K562 (cell line): ENCODE measurements at regions not wholly inside any gene's neighbourhood (a gene's known extent, or its start where the extent isn't known, plus 50 kb on each side); places are given as distances from the start of the nearest gene placed in this dataset.
A peak's percentile ranks its signal among the peaks of the same experiment; 100 is the strongest.

ENCODE experiments used
- CHD1 ChIP-seq: fragments of 200-600 bp; sonication (generic); IDR thresholded peaks from one replicate; pipeline ENCODE4 v1.6.1; 2012; ENCODE audit warnings: mild to moderate bottlenecking, moderate library complexity, low read length, inconsistent platforms
- HDAC1 ChIP-seq, 2 experiments: fragments of 450-650 bp; IDR thresholded peaks; 2 replicates each; pipeline ENCODE4 v1.6.1; 2016 to 2017; ENCODE audit warnings: inconsistent platforms in 1 of 2, mild to moderate bottlenecking in 1 of 2, moderate library complexity in 1 of 2
- MTA1 ChIP-seq: fragments of 450-650 bp; IDR thresholded peaks from 2 replicates; pipeline ENCODE4 v1.6.1; 2017; ENCODE audit warnings: borderline replicate concordance
- RUNX1 ChIP-seq: sonication (generic); IDR thresholded peaks from 2 replicates; pipeline ENCODE4 v1.6.1; 2016; ENCODE audit warnings: antibody characterized with exemption, low read depth
- XRCC4 ChIP-seq: IDR thresholded peaks from one replicate; pipeline ENCODE4 v1.6.1; 2011; ENCODE audit not compliant: insufficient read depth, insufficient read length; ENCODE audit errors: extremely low read depth
- ZNF124 ChIP-seq: sonication (generic); formaldehyde crosslinking; IDR thresholded peaks from 2 replicates; pipeline ENCODE4 v1.8.1; 2022; ENCODE audit warnings: missing genetic modification reagents
- TF ChIP-seq, protein P1 (sequence below): fragments of 450-650 bp; formaldehyde crosslinking; conservative IDR thresholded peaks from 2 replicates; pipeline ENCODE4 v1.4.0; 2022; ENCODE audit warnings: mild to moderate bottlenecking, missing genetic modification characterization
- TF ChIP-seq, protein P2 (sequence below): sonication (generic); formaldehyde crosslinking; IDR thresholded peaks from 2 replicates; pipeline ENCODE4 v1.8.1; 2022; ENCODE audit warnings: missing genetic modification reagents
- TF ChIP-seq, protein P3 (sequence below): fragments of 450-650 bp; formaldehyde crosslinking; IDR thresholded peaks from 2 replicates; pipeline ENCODE4 v1.4.0; 2020; ENCODE audit warnings: mild to moderate bottlenecking
- TF ChIP-seq, protein P4 (sequence below): IDR thresholded peaks from 3 replicates; pipeline ENCODE4 v1.6.1; 2011; ENCODE audit warnings: borderline replicate concordance, mild to moderate bottlenecking, moderate library complexity; ENCODE audit not compliant: insufficient read length; ENCODE audit errors: extremely low read depth
- TF ChIP-seq, protein P5 (sequence below): sonication (generic); formaldehyde crosslinking; IDR thresholded peaks from 2 replicates; pipeline ENCODE4 v1.8.1; 2023; ENCODE audit warnings: mild to moderate bottlenecking, missing genetic modification reagents, moderate library complexity
- TF ChIP-seq, protein P6 (sequence below): fragments of 450-650 bp; formaldehyde crosslinking; IDR thresholded peaks from 2 replicates; pipeline ENCODE4 v1.4.0; 2022; ENCODE audit warnings: missing genetic modification characterization
- TF ChIP-seq, protein P7 (sequence below): fragments of 450-650 bp; IDR thresholded peaks from 2 replicates; pipeline ENCODE4 v1.6.1; 2016; ENCODE audit warnings: low read depth, mild to moderate bottlenecking, moderate library complexity
- TF ChIP-seq, protein P8 (sequence below): sonication (generic); formaldehyde crosslinking; IDR thresholded peaks from 2 replicates; pipeline ENCODE4 v1.8.1; 2023; ENCODE audit warnings: mild to moderate bottlenecking, missing genetic modification reagents

DNA sequence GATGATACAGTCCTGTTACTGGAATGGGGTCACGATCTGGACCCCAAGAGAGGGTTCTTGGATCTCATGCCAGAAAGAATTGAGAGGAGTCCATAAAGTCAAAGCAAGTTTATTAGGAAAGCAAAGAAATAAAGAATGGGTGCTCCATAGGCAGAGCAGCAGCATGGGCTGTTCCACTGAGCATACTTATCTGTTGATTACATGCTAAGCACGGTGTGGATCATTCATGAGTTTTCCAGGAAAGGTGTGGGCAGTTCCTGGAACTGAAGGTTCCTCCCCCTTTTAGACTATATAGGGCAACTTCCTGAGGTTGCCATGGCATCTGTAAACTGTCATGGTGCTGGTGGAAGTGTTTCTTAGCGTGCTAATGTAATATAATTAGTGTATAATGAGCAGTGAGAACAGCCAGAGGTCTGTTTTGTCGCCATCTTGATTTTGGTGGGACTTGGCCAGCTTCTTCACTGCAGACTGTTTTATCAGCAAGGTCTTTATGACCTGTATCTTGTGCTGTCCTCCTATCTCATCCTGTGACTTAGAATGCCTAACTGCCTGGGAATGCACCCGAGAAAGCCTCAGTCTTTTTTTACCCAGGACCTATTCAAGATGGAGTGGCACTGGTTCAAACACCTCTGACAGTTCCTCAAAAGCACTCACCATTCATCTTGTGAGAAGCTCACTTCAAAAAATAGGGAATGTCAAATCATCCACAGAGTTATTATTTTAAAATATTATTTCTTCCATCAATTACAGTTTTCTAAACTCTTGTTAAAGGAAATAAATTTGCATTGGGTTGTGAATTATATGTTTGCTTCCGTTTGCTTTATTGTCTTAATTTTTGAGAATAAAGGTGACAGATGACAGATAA is 1358.8 kb upstream of the TMEM132C start (continued):
- TF ChIP-seq, protein P1, sequence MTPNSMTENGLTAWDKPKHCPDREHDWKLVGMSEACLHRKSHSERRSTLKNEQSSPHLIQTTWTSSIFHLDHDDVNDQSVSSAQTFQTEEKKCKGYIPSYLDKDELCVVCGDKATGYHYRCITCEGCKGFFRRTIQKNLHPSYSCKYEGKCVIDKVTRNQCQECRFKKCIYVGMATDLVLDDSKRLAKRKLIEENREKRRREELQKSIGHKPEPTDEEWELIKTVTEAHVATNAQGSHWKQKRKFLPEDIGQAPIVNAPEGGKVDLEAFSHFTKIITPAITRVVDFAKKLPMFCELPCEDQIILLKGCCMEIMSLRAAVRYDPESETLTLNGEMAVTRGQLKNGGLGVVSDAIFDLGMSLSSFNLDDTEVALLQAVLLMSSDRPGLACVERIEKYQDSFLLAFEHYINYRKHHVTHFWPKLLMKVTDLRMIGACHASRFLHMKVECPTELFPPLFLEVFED: peak; percentile 98
- TF ChIP-seq, protein P2, sequence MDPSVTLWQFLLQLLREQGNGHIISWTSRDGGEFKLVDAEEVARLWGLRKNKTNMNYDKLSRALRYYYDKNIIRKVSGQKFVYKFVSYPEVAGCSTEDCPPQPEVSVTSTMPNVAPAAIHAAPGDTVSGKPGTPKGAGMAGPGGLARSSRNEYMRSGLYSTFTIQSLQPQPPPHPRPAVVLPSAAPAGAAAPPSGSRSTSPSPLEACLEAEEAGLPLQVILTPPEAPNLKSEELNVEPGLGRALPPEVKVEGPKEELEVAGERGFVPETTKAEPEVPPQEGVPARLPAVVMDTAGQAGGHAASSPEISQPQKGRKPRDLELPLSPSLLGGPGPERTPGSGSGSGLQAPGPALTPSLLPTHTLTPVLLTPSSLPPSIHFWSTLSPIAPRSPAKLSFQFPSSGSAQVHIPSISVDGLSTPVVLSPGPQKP (CRISPR knock-in tag): no peak
- no peak for TF ChIP-seq RUNX1
- 0 out of 2 replicates have a peak, but pooled peaks have one; percentile 20 for TF ChIP-seq MTA1
- TF ChIP-seq, protein P3, sequence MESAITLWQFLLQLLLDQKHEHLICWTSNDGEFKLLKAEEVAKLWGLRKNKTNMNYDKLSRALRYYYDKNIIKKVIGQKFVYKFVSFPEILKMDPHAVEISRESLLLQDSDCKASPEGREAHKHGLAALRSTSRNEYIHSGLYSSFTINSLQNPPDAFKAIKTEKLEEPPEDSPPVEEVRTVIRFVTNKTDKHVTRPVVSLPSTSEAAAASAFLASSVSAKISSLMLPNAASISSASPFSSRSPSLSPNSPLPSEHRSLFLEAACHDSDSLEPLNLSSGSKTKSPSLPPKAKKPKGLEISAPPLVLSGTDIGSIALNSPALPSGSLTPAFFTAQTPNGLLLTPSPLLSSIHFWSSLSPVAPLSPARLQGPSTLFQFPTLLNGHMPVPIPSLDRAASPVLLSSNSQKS: peak; percentile 94
- TF ChIP-seq, protein P4, sequence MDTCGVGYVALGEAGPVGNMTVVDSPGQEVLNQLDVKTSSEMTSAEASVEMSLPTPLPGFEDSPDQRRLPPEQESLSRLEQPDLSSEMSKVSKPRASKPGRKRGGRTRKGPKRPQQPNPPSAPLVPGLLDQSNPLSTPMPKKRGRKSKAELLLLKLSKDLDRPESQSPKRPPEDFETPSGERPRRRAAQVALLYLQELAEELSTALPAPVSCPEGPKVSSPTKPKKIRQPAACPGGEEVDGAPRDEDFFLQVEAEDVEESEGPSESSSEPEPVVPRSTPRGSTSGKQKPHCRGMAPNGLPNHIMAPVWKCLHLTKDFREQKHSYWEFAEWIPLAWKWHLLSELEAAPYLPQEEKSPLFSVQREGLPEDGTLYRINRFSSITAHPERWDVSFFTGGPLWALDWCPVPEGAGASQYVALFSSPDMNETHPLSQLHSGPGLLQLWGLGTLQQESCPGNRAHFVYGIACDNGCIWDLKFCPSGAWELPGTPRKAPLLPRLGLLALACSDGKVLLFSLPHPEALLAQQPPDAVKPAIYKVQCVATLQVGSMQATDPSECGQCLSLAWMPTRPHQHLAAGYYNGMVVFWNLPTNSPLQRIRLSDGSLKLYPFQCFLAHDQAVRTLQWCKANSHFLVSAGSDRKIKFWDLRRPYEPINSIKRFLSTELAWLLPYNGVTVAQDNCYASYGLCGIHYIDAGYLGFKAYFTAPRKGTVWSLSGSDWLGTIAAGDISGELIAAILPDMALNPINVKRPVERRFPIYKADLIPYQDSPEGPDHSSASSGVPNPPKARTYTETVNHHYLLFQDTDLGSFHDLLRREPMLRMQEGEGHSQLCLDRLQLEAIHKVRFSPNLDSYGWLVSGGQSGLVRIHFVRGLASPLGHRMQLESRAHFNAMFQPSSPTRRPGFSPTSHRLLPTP: no peak
- no peak for TF ChIP-seq ZNF124 (CRISPR knock-in tag)
- no peak for TF ChIP-seq CHD1
- no peak for TF ChIP-seq XRCC4
- TF ChIP-seq, protein P5, sequence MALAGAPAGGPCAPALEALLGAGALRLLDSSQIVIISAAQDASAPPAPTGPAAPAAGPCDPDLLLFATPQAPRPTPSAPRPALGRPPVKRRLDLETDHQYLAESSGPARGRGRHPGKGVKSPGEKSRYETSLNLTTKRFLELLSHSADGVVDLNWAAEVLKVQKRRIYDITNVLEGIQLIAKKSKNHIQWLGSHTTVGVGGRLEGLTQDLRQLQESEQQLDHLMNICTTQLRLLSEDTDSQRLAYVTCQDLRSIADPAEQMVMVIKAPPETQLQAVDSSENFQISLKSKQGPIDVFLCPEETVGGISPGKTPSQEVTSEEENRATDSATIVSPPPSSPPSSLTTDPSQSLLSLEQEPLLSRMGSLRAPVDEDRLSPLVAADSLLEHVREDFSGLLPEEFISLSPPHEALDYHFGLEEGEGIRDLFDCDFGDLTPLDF (CRISPR knock-in tag): no peak
- TF ChIP-seq, protein P6, sequence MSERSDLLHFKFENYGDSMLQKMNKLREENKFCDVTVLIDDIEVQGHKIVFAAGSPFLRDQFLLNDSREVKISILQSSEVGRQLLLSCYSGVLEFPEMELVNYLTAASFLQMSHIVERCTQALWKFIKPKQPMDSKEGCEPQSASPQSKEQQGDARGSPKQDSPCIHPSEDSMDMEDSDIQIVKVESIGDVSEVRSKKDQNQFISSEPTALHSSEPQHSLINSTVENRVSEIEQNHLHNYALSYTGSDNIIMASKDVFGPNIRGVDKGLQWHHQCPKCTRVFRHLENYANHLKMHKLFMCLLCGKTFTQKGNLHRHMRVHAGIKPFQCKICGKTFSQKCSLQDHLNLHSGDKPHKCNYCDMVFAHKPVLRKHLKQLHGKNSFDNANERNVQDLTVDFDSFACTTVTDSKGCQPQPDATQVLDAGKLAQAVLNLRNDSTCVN (CRISPR knock-in tag): peak; percentile 97
- TF ChIP-seq, protein P7, sequence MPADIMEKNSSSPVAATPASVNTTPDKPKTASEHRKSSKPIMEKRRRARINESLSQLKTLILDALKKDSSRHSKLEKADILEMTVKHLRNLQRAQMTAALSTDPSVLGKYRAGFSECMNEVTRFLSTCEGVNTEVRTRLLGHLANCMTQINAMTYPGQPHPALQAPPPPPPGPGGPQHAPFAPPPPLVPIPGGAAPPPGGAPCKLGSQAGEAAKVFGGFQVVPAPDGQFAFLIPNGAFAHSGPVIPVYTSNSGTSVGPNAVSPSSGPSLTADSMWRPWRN: no peak
- TF ChIP-seq HDAC1 (IDR thresholded peaks at IDR 0.05): peak in 1 of 2 experiments; percentile 55; a peak in 1 of 4 replicates
- TF ChIP-seq, protein P8, sequence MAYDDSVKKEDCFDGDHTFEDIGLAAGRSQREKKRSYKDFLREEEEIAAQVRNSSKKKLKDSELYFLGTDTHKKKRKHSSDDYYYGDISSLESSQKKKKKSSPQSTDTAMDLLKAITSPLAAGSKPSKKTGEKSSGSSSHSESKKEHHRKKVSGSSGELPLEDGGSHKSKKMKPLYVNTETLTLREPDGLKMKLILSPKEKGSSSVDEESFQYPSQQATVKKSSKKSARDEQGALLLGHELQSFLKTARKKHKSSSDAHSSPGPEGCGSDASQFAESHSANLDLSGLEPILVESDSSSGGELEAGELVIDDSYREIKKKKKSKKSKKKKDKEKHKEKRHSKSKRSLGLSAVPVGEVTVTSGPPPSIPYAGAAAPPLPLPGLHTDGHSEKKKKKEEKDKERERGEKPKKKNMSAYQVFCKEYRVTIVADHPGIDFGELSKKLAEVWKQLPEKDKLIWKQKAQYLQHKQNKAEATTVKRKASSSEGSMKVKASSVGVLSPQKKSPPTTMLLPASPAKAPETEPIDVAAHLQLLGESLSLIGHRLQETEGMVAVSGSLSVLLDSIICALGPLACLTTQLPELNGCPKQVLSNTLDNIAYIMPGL (CRISPR knock-in tag): no peak
- TF ChIP-seq, all 486 proteins: peak for 260
